ENCODE measurements at regions not wholly inside any gene's neighbourhood (a gene's known extent, or its start where the extent isn't known, plus 50 kb on each side); places are given as distances from the start of the nearest gene placed in this dataset.

DNA sequence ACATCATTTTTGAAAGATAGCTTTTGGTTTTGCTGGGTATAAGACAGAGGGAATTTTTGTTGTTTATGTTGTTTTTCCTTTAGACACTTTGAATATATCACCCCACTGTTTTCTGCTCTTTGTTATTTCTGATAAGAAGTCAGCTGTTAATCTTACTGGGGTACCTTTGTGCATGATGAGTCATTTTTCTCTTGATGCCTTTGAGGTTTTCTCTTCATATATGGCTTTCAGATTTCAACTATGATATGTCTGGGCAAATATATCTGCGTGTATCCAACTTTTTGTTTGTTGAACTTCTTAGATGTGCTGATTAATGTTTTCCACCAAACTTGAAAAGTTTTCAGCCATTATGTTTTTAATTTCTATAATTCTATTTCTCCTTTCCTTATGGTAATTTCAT is 208.6 kb upstream of the TMEM72 start:
- no peak overlapping the region for H3K4me3 ChIP-seq
- CTCF ChIA-PET (ENCODE audit: low intra/inter-chr PET ratio) = no interaction called here
- TF ChIP-seq MED1 (CRISPR knock-in tag; IDR thresholded peaks at IDR 0.05; ENCODE audit: borderline replicate concordance) = no peak
- TF ChIP-seq, protein P1, sequence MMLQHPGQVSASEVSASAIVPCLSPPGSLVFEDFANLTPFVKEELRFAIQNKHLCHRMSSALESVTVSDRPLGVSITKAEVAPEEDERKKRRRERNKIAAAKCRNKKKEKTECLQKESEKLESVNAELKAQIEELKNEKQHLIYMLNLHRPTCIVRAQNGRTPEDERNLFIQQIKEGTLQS (IDR thresholded peaks at IDR 0.05) = peak; percentile 37; the same call in 1 of the 2 replicates
- TF ChIP-seq, protein P1 (CRISPR knock-in tag; conservative IDR thresholded peaks at IDR 0.05) = no peak
- H2AFZ ChIP-seq (ENCODE audit: low read depth, low read length) = no peak overlapping the region
- no peaks in the 10 kb centered on the region for H3K27me3 ChIP-seq (ENCODE audit: control insufficient read depth in 2 of 2, insufficient read depth in 2 of 2, low read length in 2 of 2)
- H3K4me1 ChIP-seq (replicated peaks in 1 of 2; ENCODE audit: control insufficient read depth in 2 of 2, insufficient read depth in 2 of 2, low read length in 2 of 2) = no peaks in the 10 kb centered on the region
- in situ Hi-C loops (cut with MboI) = no loop called here
- H4K20me1 ChIP-seq (replicated peaks; ENCODE audit: control insufficient read depth, insufficient read depth, low read length) = no peaks in the 10 kb centered on the region
- no peak for DNase-seq (ENCODE audit: extremely low read depth in 1 of 4, low spot score in 3 of 4)
- no peaks in the 10 kb centered on the region for H3K36me3 ChIP-seq (ENCODE audit: control insufficient read depth, insufficient read depth, low read length)
- FAIRE-seq = no peak
- BruUV-seq (replicated peaks) = no TSS peak
- no peak overlapping the region for H3K4me2 ChIP-seq (ENCODE audit: insufficient read depth, low read length)
- H3K9ac ChIP-seq (ENCODE audit: insufficient read depth in 1 of 2, low read depth in 2 of 2, low read length in 2 of 2) = no peak overlapping the region
- H3K27ac ChIP-seq (ENCODE audit: extremely low read depth, low read depth, low read length) = no peak overlapping the region
- H3K79me2 ChIP-seq (ENCODE audit: control insufficient read depth, insufficient read depth, low read length) = no peaks in the 10 kb centered on the region
- no peaks in the 10 kb centered on the region for H3K9me3 ChIP-seq (replicated peaks; ENCODE audit: control insufficient read depth, insufficient read depth, low read depth, low read length)
- ATAC-seq = no peak
- POLR2A ChIA-PET = no interaction called here
- WGBS (ENCODE audit: insufficient coverage, low coverage, missing lambda C conversion rate) = 0% methylated on average over 1 of the region's 1 CpG
- intact Hi-C loops (cut with micrococcal nuclease) = no loop called here
- no peaks in the 10 kb centered on the region for H3K9me1 ChIP-seq (ENCODE audit: control insufficient read depth, insufficient read depth, low read length)

DNA sequence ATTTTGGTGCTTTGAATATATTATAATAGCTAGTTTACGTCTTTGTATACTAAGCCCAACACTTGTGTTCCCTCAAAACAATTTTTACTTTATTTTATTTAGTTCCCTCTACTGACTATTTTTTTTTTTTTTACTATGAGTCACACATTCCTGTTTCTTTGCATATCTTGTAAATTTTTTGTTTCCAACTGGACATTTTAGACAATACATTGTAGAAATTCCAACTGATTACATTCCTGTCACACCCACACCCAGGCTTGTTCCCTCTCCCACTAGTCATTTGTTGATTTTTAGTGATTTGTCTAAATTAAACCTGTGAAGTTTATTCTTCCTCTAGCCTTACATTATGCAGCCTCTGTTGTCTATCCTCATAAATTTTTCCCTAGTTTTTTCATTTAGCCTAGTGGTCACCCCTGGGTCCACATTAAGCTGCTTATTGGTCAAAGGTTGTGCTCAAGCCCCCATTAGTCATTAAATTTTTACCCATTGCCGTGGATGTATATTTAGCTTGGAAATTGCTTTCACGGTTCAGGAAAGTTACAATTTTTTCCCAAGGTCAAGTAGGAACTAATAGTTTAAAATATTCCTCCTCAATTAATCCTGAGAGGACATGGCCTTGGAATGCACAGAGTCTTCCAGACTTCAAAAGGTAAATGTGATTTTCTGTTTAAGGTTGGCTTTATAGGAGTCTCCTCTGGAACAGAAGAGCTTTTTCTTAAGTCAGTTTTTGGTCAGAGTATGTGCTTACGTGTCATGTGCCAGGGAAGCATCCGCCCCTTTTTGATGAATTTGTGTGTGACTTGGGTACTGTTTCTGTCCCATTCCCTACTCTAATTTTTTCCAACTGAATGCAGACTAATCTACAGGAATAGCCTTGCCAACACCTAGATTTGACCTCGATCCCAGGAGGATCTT is 207.6 kb upstream of the TMEM72 start:
- WGBS (ENCODE audit: insufficient coverage, low coverage, missing lambda C conversion rate) = under 1% methylated on average over 6 of the region's 6 CpGs
- Histone ChIP-seq H3K27me3 (ENCODE audit: control insufficient read depth in 2 of 2, insufficient read depth in 2 of 2, low read length in 2 of 2) (no peaks in the 10 kb centered on the region), H3K9me1 (ENCODE audit: control insufficient read depth, insufficient read depth, low read length) (no peaks in the 10 kb centered on the region), H2AFZ (ENCODE audit: low read depth, low read length) (no peak overlapping the region), H4K20me1 (replicated peaks; ENCODE audit: control insufficient read depth, insufficient read depth, low read length) (no peaks in the 10 kb centered on the region), H3K9me3 (replicated peaks; ENCODE audit: control insufficient read depth, insufficient read depth, low read depth, low read length) (no peaks in the 10 kb centered on the region), H3K79me2 (ENCODE audit: control insufficient read depth, insufficient read depth, low read length) (no peaks in the 10 kb centered on the region), H3K27ac (ENCODE audit: extremely low read depth, low read depth, low read length) (no peak overlapping the region), H3K4me2 (ENCODE audit: insufficient read depth, low read length) (no peak overlapping the region), H3K9ac (ENCODE audit: insufficient read depth in 1 of 2, low read depth in 2 of 2, low read length in 2 of 2) (no peak overlapping the region), H3K4me1 (replicated peaks in 1 of 2; ENCODE audit: control insufficient read depth in 2 of 2, insufficient read depth in 2 of 2, low read length in 2 of 2) (no peaks in the 10 kb centered on the region), H3K36me3 (ENCODE audit: control insufficient read depth, insufficient read depth, low read length) (no peaks in the 10 kb centered on the region), H3K4me3 (no peak overlapping the region)
- DNase-seq (ENCODE audit: extremely low read depth in 1 of 4, low spot score in 3 of 4) (no peak), ATAC-seq (no peak), FAIRE-seq (no peak)
- BruUV-seq (replicated peaks) = no TSS peak
- POLR2A ChIA-PET = interaction anchor here (0.8 kb wide), 1 partner anchor 60 kb away, joined by 3 read pairs; no protein-coding TSS in a partner anchor
- in situ Hi-C loops (cut with MboI) (no loop called here), intact Hi-C loops (cut with micrococcal nuclease) (no loop called here)
- CTCF ChIA-PET (ENCODE audit: low intra/inter-chr PET ratio) = no interaction called here
- TF ChIP-seq PCBP1 (IDR thresholded peaks at IDR 0.05; ENCODE audit: low read depth, low read length, poor library complexity, severe bottlenecking) (no peak), TAL1 (IDR thresholded peaks at IDR 0.05) (no peak), ZNF23 (CRISPR knock-in tag; IDR thresholded peaks at IDR 0.05) (no peak), ZFP30 (CRISPR knock-in tag; IDR thresholded peaks at IDR 0.05; ENCODE audit: borderline replicate concordance) (no peak), U2AF2 (optimal IDR thresholded peaks at IDR 0.05; ENCODE audit: low read depth, low read length) (no peak), POLR3A (IDR thresholded peaks at IDR 0.05; ENCODE audit: borderline replicate concordance, extremely low read depth, insufficient read depth, insufficient read length) (no peak), JUNB (CRISPR knock-in tag; conservative IDR thresholded peaks at IDR 0.05) (no peak)
- TF ChIP-seq, protein P2, sequence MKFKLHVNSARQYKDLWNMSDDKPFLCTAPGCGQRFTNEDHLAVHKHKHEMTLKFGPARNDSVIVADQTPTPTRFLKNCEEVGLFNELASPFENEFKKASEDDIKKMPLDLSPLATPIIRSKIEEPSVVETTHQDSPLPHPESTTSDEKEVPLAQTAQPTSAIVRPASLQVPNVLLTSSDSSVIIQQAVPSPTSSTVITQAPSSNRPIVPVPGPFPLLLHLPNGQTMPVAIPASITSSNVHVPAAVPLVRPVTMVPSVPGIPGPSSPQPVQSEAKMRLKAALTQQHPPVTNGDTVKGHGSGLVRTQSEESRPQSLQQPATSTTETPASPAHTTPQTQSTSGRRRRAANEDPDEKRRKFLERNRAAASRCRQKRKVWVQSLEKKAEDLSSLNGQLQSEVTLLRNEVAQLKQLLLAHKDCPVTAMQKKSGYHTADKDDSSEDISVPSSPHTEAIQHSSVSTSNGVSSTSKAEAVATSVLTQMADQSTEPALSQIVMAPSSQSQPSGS (CRISPR knock-in tag; IDR thresholded peaks at IDR 0.05) = no peak

Measured in K562 (cell line).